GM18498 (cell line): ENCODE measurements at regions not wholly inside any gene's neighbourhood (a gene's known extent, or its start where the extent isn't known, plus 50 kb on each side); places are given as distances from the start of the nearest gene placed in this dataset.

Source experiments
- ATAC-seq: cut with Tn5 transposase; IDR thresholded peaks from one replicate; pipeline ENCODE4 v1.9.1; 2021; ENCODE audit warnings: mild to moderate bottlenecking, moderate library complexity; ENCODE audit not compliant: unreplicated experiment

GRCh38 chr3:135728007-135728721 is 237.4 kb upstream of the PPP2R3A start:
- ATAC-seq = no peak

GRCh38 chr3:135731546-135731945 is 234.0 kb upstream of the PPP2R3A start:
- no peak for ATAC-seq

GRCh38 chr3:135736740-135737139 is 228.8 kb upstream of the PPP2R3A start:
- no peak for ATAC-seq

- no peak for ATAC-seq
Measured at GRCh38 chr3:135739779-135740178, 225.7 kb upstream of the PPP2R3A start.

- ATAC-seq = no peak
Measured at GRCh38 chr3:135740211-135740610, 225.3 kb upstream of the PPP2R3A start.

- ATAC-seq = no peak
Measured at GRCh38 chr3:135740751-135741150, 224.8 kb upstream of the PPP2R3A start.

- no peak for ATAC-seq
Measured at GRCh38 chr3:135751991-135752390, 213.5 kb upstream of the PPP2R3A start.

- no peak for ATAC-seq
Measured at GRCh38 chr3:135752851-135753250, 212.7 kb upstream of the PPP2R3A start.

GRCh38 chr3:135753506-135753905 is 212.0 kb upstream of the PPP2R3A start:
- no peak for ATAC-seq

GRCh38 chr3:135755330-135756105 is 210.0 kb upstream of the PPP2R3A start:
- ATAC-seq = no peak

GRCh38 chr3:135756106-135756668 is 209.3 kb upstream of the PPP2R3A start:
- ATAC-seq = no peak

- no peak for ATAC-seq
Measured at GRCh38 chr3:135757421-135757820, 208.1 kb upstream of the PPP2R3A start.

- no peak for ATAC-seq
Measured at GRCh38 chr3:135758961-135759360, 206.6 kb upstream of the PPP2R3A start.

GRCh38 chr3:135759651-135760050 is 205.9 kb upstream of the PPP2R3A start:
- ATAC-seq = no peak

- ATAC-seq = no peak
Measured at GRCh38 chr3:135760581-135760980, 204.9 kb upstream of the PPP2R3A start.

- no peak for ATAC-seq
Measured at GRCh38 chr3:135762188-135762856, 203.2 kb upstream of the PPP2R3A start.

- ATAC-seq = no peak
Measured at GRCh38 chr3:135766115-135766514, 199.4 kb upstream of the PPP2R3A start.

- ATAC-seq = no peak
Measured at GRCh38 chr3:135771760-135772159, 193.8 kb upstream of the PPP2R3A start.

- ATAC-seq = no peak
Measured at GRCh38 chr3:135779024-135779423, 186.5 kb upstream of the PPP2R3A start.

GRCh38 chr3:135779590-135780235 is 185.8 kb upstream of the PPP2R3A start:
- no peak for ATAC-seq
